CD4-positive, alpha-beta T cell (primary cell): ENCODE measurements at regions not wholly inside any gene's neighbourhood (a gene's known extent, or its start where the extent isn't known, plus 50 kb on each side); places are given as distances from the start of the nearest gene placed in this dataset.

ENCODE experiments used
- ATAC-seq: fragments of 200-7000 bp; cut with Tn5 transposase; one replicate; pipeline ENCODE4 v1.10.0; 2022; ENCODE audit warnings: mild to moderate bottlenecking; ENCODE audit not compliant: poor library complexity
- CTCF ChIA-PET: fragments of 350-600 bp; sonication (Branson Sonifier 250); formaldehyde crosslinking; loops from one replicate; lab custom pipeline; 2021; ENCODE audit warnings: antibody characterized with exemption, inconsistent platforms; lab: Charles Lee
- POLR2A ChIA-PET: fragments of 350-600 bp; sonication (Branson Sonifier 250); formaldehyde crosslinking; loops from one replicate; lab custom pipeline; 2021; ENCODE audit warnings: antibody characterized with exemption, inconsistent platforms; lab: Charles Lee
- DNase-seq, 14 experiments: peaks; one replicate each; pipeline ENCODE4 v3.0.0-alpha.2; 2013 to 2020; ENCODE audit warnings: mixed read lengths in 2 of 14
- H3K27ac ChIP-seq, 2 donors: one replicate each; pipeline versions ENCODE4 v1.5.1 to v1.7.0; 2013; ENCODE audit warnings: low read length in 2 of 2, low read depth in 1 of 2, mild to moderate bottlenecking in 1 of 2
- H3K27me3 ChIP-seq, 2 experiments: 1 replicate in 1 of 2; 2 replicates in 1 of 2; pipeline versions ENCODE4 v1.6.1 to v1.7.0; 2013; ENCODE audit warnings: low read length in 2 of 2, control low read depth in 1 of 2, mild to moderate bottlenecking in 1 of 2, moderate library complexity in 1 of 2; ENCODE audit not compliant: insufficient read depth in 2 of 2, control insufficient read depth in 1 of 2
- H3K36me3 ChIP-seq: one replicate; pipeline ENCODE4 v1.6.1; 2013; ENCODE audit warnings: low read length, control low read depth; ENCODE audit not compliant: insufficient read depth
- H3K4me1 ChIP-seq: one replicate; pipeline ENCODE4 v1.6.1; 2013; ENCODE audit warnings: low read length, control low read depth; ENCODE audit not compliant: insufficient read depth
- H3K4me3 ChIP-seq: one replicate; pipeline ENCODE4 v1.5.1; 2013; ENCODE audit warnings: mild to moderate bottlenecking, low read length, moderate library complexity
- H3K9me3 ChIP-seq, 2 experiments: 1 replicate in 1 of 2; 2 replicates in 1 of 2; pipeline versions ENCODE4 v1.6.1 to v1.7.0; 2013; ENCODE audit warnings: low read length in 2 of 2, mild to moderate bottlenecking in 2 of 2, control low read depth in 1 of 2, moderate library complexity in 1 of 2; ENCODE audit not compliant: control insufficient read depth in 1 of 2, insufficient read depth in 1 of 2
- H3K27ac Mint-ChIP-seq: one replicate; pipeline ENCODE4 v1.8.0; 2020; ENCODE audit warnings: mixed read lengths
- H3K27me3 Mint-ChIP-seq: one replicate; pipeline ENCODE4 v1.8.0; 2021; ENCODE audit warnings: mixed read lengths
- H3K36me3 Mint-ChIP-seq: one replicate; pipeline ENCODE4 v1.8.0; 2021; ENCODE audit warnings: low read depth, mixed read lengths
- H3K4me1 Mint-ChIP-seq: one replicate; pipeline ENCODE4 v1.8.0; 2021; ENCODE audit warnings: low read depth, mixed read lengths
- H3K4me3 Mint-ChIP-seq: one replicate; pipeline ENCODE4 v1.8.0; 2020; ENCODE audit warnings: mild to moderate bottlenecking, mixed read lengths
- H3K9me3 Mint-ChIP-seq: one replicate; pipeline ENCODE4 v1.8.0; 2020; ENCODE audit warnings: mixed read lengths
- intact Hi-C, 2 experiments: fragments of 100-400 bp; cut with DNase I in 1 of 2; cut with micrococcal nuclease in 1 of 2; formaldehyde crosslinking; loops; one replicate each; pipeline versions ENCODE4 v1.15.1 to v1.9.0; 2023 to 2025; cut with DNase I, micrococcal nuclease
- TF ChIP-seq, protein P1 (sequence below): fragments of 200-600 bp; IDR thresholded peaks from one replicate; pipeline ENCODE4 v1.8.0; 2022; ENCODE audit warnings: antibody characterized with exemption, mild to moderate bottlenecking

DNA sequence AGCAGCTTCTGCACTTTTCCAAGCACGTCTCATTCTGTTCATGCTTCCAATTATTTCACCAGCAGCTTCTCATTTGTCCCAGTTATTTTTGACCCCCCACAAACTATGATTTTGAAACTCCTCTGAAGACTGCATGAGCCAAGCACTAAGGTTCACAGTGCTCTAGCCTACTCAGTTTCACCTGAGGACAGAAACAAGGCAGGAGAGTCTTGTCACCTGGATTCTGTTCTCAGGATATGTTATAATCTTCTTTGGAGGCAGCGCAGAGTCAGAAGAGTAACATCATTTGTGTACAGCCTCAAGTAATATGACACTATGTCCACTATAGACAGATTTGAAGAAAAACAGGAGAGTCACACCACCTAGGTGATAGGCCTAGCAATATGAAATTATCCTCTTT lies 985.1 kb upstream of the TSPY4 start:
- H3K27ac Mint-ChIP-seq: no peak overlapping the region
- no peaks in the 10 kb centered on the region for H3K9me3 Mint-ChIP-seq
- intact Hi-C loops: no loop called here
- POLR2A ChIA-PET: no interaction called here
- Histone ChIP-seq H3K36me3 (no peaks in the 10 kb centered on the region), H3K27ac (no peak overlapping the region), H3K4me1 (no peaks in the 10 kb centered on the region), H3K4me3 (no peak overlapping the region), H3K9me3 (no peaks in the 10 kb centered on the region), H3K27me3 (no peaks in the 10 kb centered on the region)
- H3K36me3 Mint-ChIP-seq: no peaks in the 10 kb centered on the region
- CTCF ChIA-PET: no interaction called here
- H3K27me3 Mint-ChIP-seq: no peaks in the 10 kb centered on the region
- TF ChIP-seq, protein P1, sequence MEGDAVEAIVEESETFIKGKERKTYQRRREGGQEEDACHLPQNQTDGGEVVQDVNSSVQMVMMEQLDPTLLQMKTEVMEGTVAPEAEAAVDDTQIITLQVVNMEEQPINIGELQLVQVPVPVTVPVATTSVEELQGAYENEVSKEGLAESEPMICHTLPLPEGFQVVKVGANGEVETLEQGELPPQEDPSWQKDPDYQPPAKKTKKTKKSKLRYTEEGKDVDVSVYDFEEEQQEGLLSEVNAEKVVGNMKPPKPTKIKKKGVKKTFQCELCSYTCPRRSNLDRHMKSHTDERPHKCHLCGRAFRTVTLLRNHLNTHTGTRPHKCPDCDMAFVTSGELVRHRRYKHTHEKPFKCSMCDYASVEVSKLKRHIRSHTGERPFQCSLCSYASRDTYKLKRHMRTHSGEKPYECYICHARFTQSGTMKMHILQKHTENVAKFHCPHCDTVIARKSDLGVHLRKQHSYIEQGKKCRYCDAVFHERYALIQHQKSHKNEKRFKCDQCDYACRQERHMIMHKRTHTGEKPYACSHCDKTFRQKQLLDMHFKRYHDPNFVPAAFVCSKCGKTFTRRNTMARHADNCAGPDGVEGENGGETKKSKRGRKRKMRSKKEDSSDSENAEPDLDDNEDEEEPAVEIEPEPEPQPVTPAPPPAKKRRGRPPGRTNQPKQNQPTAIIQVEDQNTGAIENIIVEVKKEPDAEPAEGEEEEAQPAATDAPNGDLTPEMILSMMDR: no peak
- DNase-seq (no peak), ATAC-seq (no peak)
- H3K4me1 Mint-ChIP-seq: no peaks in the 10 kb centered on the region
- no peak overlapping the region for H3K4me3 Mint-ChIP-seq

- Histone ChIP-seq H3K27ac (no peak overlapping the region), H3K9me3 (no peaks in the 10 kb centered on the region), H3K27me3 (no peaks in the 10 kb centered on the region), H3K4me1 (no peaks in the 10 kb centered on the region), H3K36me3 (no peaks in the 10 kb centered on the region), H3K4me3 (no peak overlapping the region)
- CTCF ChIA-PET: no interaction called here
- POLR2A ChIA-PET: no interaction called here
- no peaks in the 10 kb centered on the region for H3K36me3 Mint-ChIP-seq
- no peak for DNase-seq
- H3K27ac Mint-ChIP-seq: no peak overlapping the region
- intact Hi-C loops: no loop called here
- H3K4me1 Mint-ChIP-seq: no peaks in the 10 kb centered on the region
- TF ChIP-seq, protein P1: no peak
- H3K4me3 Mint-ChIP-seq: no peak overlapping the region
- no peak for ATAC-seq
- no peaks in the 10 kb centered on the region for H3K27me3 Mint-ChIP-seq
- no peaks in the 10 kb centered on the region for H3K9me3 Mint-ChIP-seq
Observed at GRCh38 chrY:8358161-8358560, 979.1 kb upstream of the TSPY4 start.

DNA sequence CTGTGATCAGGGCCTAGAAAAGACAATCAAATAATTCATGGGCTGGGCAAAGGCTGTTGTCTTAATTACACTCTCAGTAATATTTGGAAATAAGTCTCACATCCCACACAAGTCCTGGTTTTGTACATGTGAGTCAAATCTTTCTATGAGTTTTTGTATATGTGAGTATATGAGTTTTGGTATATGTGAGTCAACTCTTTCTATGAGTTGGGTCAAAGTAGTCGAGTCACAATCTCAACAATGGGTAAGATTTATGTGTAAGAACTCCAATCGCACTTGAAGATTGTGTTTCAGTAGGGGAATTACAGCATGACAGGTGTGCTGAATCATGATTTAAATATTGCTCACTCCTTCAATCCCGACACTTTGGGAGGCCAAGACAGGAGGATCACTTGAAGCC lies 975.5 kb upstream of the TSPY4 start:
- H3K4me1 Mint-ChIP-seq: no peaks in the 10 kb centered on the region
- DNase-seq (no peak), ATAC-seq (no peak)
- no peaks in the 10 kb centered on the region for H3K27me3 Mint-ChIP-seq
- H3K9me3 ChIP-seq: no peaks in the 10 kb centered on the region
- no peaks in the 10 kb centered on the region for H3K36me3 Mint-ChIP-seq
- H3K4me3 Mint-ChIP-seq: no peak overlapping the region
- H3K27me3 ChIP-seq: no peaks in the 10 kb centered on the region
- intact Hi-C loops: no loop called here
- H3K9me3 Mint-ChIP-seq: no peaks in the 10 kb centered on the region
- CTCF ChIA-PET: no interaction called here
- POLR2A ChIA-PET: no interaction called here
- no peak overlapping the region for H3K27ac ChIP-seq
- no peaks in the 10 kb centered on the region for H3K36me3 ChIP-seq
- H3K27ac Mint-ChIP-seq: no peak overlapping the region
- TF ChIP-seq, protein P1: no peak
- H3K4me3 ChIP-seq: no peak overlapping the region
- H3K4me1 ChIP-seq: no peaks in the 10 kb centered on the region
